ENCODE measurements at regions not wholly inside any gene's neighbourhood (a gene's known extent, or its start where the extent isn't known, plus 50 kb on each side); places are given as distances from the start of the nearest gene placed in this dataset.

- H3K9ac ChIP-seq (ENCODE audit: insufficient read length): no peak overlapping the region
- no peak overlapping the region for H3K4me3 ChIP-seq
- TF ChIP-seq FOXP2 (optimal IDR thresholded peaks at IDR 0.05; ENCODE audit: control extremely low read depth, extremely low read length, insufficient read depth) (no peak), EZH2 (IDR thresholded peaks at IDR 0.05) (no peak), POLR2AphosphoS5 (IDR thresholded peaks at IDR 0.05; ENCODE audit: borderline replicate concordance, low read depth, low read length) (no peak)
- H3K36me3 ChIP-seq (ENCODE audit: insufficient read depth, low read length): no peaks in the 10 kb centered on the region
- H3K9me3 ChIP-seq (ENCODE audit: low read depth, low read length): no peaks in the 10 kb centered on the region
- DNase-seq (ENCODE audit: low read depth, low spot score): no peak
- H3K27ac ChIP-seq: no peak overlapping the region
Observed at GRCh38 chr1:218866507-218866906, 307.2 kb upstream of the LYPLAL1 start.

DNA sequence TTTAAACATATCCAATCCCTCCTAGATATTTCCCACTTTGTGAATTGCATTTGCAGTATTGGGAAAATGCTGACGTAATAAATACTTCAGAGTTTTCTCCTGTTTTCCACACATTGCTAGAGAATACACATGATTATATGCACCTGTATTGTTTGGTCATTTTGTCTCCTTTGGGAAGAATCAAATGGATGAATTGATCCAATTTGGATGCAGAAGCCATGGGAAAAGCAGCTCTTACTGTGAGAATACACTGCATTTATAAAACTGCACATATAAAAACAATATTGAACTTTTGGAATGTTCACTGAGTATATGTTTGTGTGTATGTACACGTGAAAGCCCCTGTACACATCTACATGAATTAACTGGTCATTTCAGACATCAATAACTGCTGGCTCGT is 306.6 kb upstream of the LYPLAL1 start:
- Histone ChIP-seq H3K36me3 (ENCODE audit: insufficient read depth, low read length) (no peaks in the 10 kb centered on the region), H3K4me3 (no peak overlapping the region), H3K9me3 (ENCODE audit: low read depth, low read length) (no peaks in the 10 kb centered on the region), H3K9ac (ENCODE audit: insufficient read length) (no peak overlapping the region), H3K27ac (no peak overlapping the region)
- TF ChIP-seq EZH2 (IDR thresholded peaks at IDR 0.05) (no peak), POLR2AphosphoS5 (IDR thresholded peaks at IDR 0.05; ENCODE audit: borderline replicate concordance, low read depth, low read length) (no peak), FOXP2 (optimal IDR thresholded peaks at IDR 0.05; ENCODE audit: control extremely low read depth, extremely low read length, insufficient read depth) (no peak)
- DNase-seq (ENCODE audit: low read depth, low spot score): no peak

- H3K27ac ChIP-seq: no peak overlapping the region
- H3K9ac ChIP-seq (ENCODE audit: insufficient read length): no peak overlapping the region
Observed at GRCh38 chr1:218867941-218868626, 305.6 kb upstream of the LYPLAL1 start.

GRCh38 chr1:218869276-218869675 is 304.4 kb upstream of the LYPLAL1 start:
- Histone ChIP-seq H3K36me3 (ENCODE audit: insufficient read depth, low read length) (no peaks in the 10 kb centered on the region), H3K9ac (ENCODE audit: insufficient read length) (no peak overlapping the region)

More at GRCh38 chr1:218867941-218868626, 305.6 kb upstream of the LYPLAL1 start:
- Histone ChIP-seq H3K36me3 (ENCODE audit: insufficient read depth, low read length) (no peaks in the 10 kb centered on the region), H3K9me3 (ENCODE audit: low read depth, low read length) (no peaks in the 10 kb centered on the region), H3K4me3 (no peak overlapping the region)
- TF ChIP-seq EZH2 (IDR thresholded peaks at IDR 0.05) (no peak), POLR2AphosphoS5 (IDR thresholded peaks at IDR 0.05; ENCODE audit: borderline replicate concordance, low read depth, low read length) (no peak), FOXP2 (optimal IDR thresholded peaks at IDR 0.05; ENCODE audit: control extremely low read depth, extremely low read length, insufficient read depth) (no peak)
- DNase-seq (ENCODE audit: low read depth, low spot score): no peak

DNA sequence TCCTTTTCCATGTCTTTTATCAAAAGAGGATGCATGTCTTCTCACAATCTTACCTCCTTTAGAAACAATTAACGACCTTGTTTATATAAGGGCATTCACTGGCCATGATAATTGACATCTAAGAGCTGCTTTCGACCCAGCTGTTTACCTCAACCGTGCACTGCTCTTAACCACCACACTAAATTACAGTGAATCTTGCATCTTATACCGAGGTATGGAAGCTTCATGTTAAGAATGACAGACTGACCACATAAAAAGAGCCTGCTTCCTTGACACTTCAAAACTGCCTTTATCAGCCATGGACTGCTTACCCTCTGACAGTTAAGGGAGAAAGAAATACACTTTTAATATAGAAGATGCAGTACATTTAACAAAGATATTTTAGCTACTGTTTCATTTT is 301.7 kb upstream of the LYPLAL1 start:
- no peak overlapping the region for H3K9ac ChIP-seq (ENCODE audit: insufficient read length)
- no peak for DNase-seq (ENCODE audit: low read depth, low spot score)
- no peaks in the 10 kb centered on the region for H3K36me3 ChIP-seq (ENCODE audit: insufficient read depth, low read length)
- no peak overlapping the region for H3K27ac ChIP-seq
- H3K4me3 ChIP-seq: no peak overlapping the region
- TF ChIP-seq POLR2AphosphoS5 (IDR thresholded peaks at IDR 0.05; ENCODE audit: borderline replicate concordance, low read depth, low read length): no peak
- no peak for TF ChIP-seq EZH2 (IDR thresholded peaks at IDR 0.05)
- TF ChIP-seq FOXP2 (optimal IDR thresholded peaks at IDR 0.05; ENCODE audit: control extremely low read depth, extremely low read length, insufficient read depth): no peak
- H3K9me3 ChIP-seq (ENCODE audit: low read depth, low read length): no peaks in the 10 kb centered on the region

More at GRCh38 chr1:218869276-218869675, 304.4 kb upstream of the LYPLAL1 start:
- TF ChIP-seq POLR2AphosphoS5 (IDR thresholded peaks at IDR 0.05; ENCODE audit: borderline replicate concordance, low read depth, low read length): no peak
- TF ChIP-seq EZH2 (IDR thresholded peaks at IDR 0.05): no peak
- TF ChIP-seq FOXP2 (optimal IDR thresholded peaks at IDR 0.05; ENCODE audit: control extremely low read depth, extremely low read length, insufficient read depth): no peak
- H3K9me3 ChIP-seq (ENCODE audit: low read depth, low read length): no peaks in the 10 kb centered on the region
- H3K27ac ChIP-seq: no peak overlapping the region
- no peak overlapping the region for H3K4me3 ChIP-seq
- DNase-seq (ENCODE audit: low read depth, low spot score): no peak

GRCh38 chr1:218872928-218873327 is 300.8 kb upstream of the LYPLAL1 start:
- no peak overlapping the region for H3K9ac ChIP-seq (ENCODE audit: insufficient read length)
- no peaks in the 10 kb centered on the region for H3K9me3 ChIP-seq (ENCODE audit: low read depth, low read length)
- no peaks in the 10 kb centered on the region for H3K36me3 ChIP-seq (ENCODE audit: insufficient read depth, low read length)
- no peak overlapping the region for H3K27ac ChIP-seq
- no peak overlapping the region for H3K4me3 ChIP-seq
- no peak for DNase-seq (ENCODE audit: low read depth, low spot score)
- TF ChIP-seq POLR2AphosphoS5 (IDR thresholded peaks at IDR 0.05; ENCODE audit: borderline replicate concordance, low read depth, low read length): no peak
- TF ChIP-seq EZH2 (IDR thresholded peaks at IDR 0.05): no peak
- TF ChIP-seq FOXP2 (optimal IDR thresholded peaks at IDR 0.05; ENCODE audit: control extremely low read depth, extremely low read length, insufficient read depth): no peak

GRCh38 chr1:218874313-218874712 is 299.4 kb upstream of the LYPLAL1 start:
- Histone ChIP-seq H3K9ac (ENCODE audit: insufficient read length) (no peak overlapping the region), H3K36me3 (ENCODE audit: insufficient read depth, low read length) (no peaks in the 10 kb centered on the region), H3K4me3 (no peak overlapping the region), H3K9me3 (ENCODE audit: low read depth, low read length) (no peaks in the 10 kb centered on the region), H3K27ac (no peak overlapping the region)
- no peak for DNase-seq (ENCODE audit: low read depth, low spot score)
- TF ChIP-seq FOXP2 (optimal IDR thresholded peaks at IDR 0.05; ENCODE audit: control extremely low read depth, extremely low read length, insufficient read depth) (no peak), POLR2AphosphoS5 (IDR thresholded peaks at IDR 0.05; ENCODE audit: borderline replicate concordance, low read depth, low read length) (no peak), EZH2 (IDR thresholded peaks at IDR 0.05) (no peak)

DNA sequence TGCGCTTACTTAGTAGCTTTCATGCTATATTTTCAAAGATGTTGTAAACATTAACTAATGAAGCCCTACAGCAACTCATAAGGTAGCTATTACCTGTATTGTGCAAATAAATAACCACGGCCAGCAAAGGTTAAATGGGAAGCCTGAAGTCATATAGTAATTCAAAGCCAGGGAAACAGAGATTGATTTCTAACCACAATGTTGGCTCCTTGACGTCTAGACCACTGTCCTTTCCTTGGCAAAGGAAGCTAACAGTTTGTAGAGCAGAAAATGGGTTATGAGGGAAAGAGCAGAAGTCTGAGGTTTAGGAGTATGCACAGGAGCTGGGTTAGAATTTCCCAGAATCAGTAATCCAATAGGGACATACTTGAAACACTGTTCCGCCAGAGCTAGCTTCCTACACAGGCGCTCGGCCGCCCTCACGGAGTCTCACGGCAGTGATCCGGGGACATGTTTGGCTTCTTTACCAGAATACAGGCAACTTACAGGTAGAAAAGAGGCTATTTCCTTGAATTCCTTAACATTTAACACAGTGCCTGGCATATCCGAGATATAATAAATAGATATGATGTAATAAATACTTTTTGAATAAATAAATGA is 298.8 kb upstream of the LYPLAL1 start:
- H3K4me3 ChIP-seq: no peak overlapping the region
- H3K9me3 ChIP-seq (ENCODE audit: low read depth, low read length): no peaks in the 10 kb centered on the region
- DNase-seq (ENCODE audit: low read depth, low spot score): no peak
- no peaks in the 10 kb centered on the region for H3K36me3 ChIP-seq (ENCODE audit: insufficient read depth, low read length)
- no peak overlapping the region for H3K27ac ChIP-seq
- H3K9ac ChIP-seq (ENCODE audit: insufficient read length): no peak overlapping the region
- TF ChIP-seq POLR2AphosphoS5 (IDR thresholded peaks at IDR 0.05; ENCODE audit: borderline replicate concordance, low read depth, low read length): no peak
